ENCODE measurements at regions not wholly inside any gene's neighbourhood (a gene's known extent, or its start where the extent isn't known, plus 50 kb on each side); places are given as distances from the start of the nearest gene placed in this dataset.

GRCh38 chr4:8788174-8788573 lies 83.5 kb downstream of the HMX1 start:
- H3K36me3 Mint-ChIP-seq = no peaks in the 10 kb centered on the region
- H3K27ac Mint-ChIP-seq = no peak overlapping the region
- Histone ChIP-seq H3K4me3 (ENCODE audit: control insufficient read depth in 1 of 2, extremely low read depth in 1 of 2, low read length in 1 of 2) (no peak overlapping the region), H3K4me1 (ENCODE audit: control insufficient read depth in 1 of 2, extremely low read depth in 1 of 2, insufficient read depth in 2 of 2, low read length in 2 of 2) (no peaks in the 10 kb centered on the region), H3K27me3 (replicated peaks in 1 of 2; ENCODE audit: control insufficient read depth in 2 of 2, extremely low read depth in 1 of 2, insufficient read depth in 2 of 2, low read length in 1 of 2) (peaks cover 0 to 12% of the 10 kb centered on the region in 2 experiments), H3K27ac (ENCODE audit: low read length) (no peak overlapping the region), H3K9me3 (no peaks in the 10 kb centered on the region), H3K36me3 (ENCODE audit: control insufficient read depth in 2 of 2, extremely low read depth in 1 of 2, insufficient read depth in 1 of 2, low read length in 1 of 2) (no peaks in the 10 kb centered on the region)
- WGBS (ENCODE audit: insufficient coverage) = 88% methylated on average over 4 of the region's 9 CpGs
- CTCF ChIA-PET = no interaction called here
- DNase-seq (no peak), ATAC-seq (replicated peaks in 1 of 4) (no peak)
- H3K9me3 Mint-ChIP-seq = no peaks in the 10 kb centered on the region
- no peaks in the 10 kb centered on the region for H3K4me1 Mint-ChIP-seq
- H3K4me3 Mint-ChIP-seq = no peak overlapping the region
- POLR2A ChIA-PET = no interaction called here
- H3K27me3 Mint-ChIP-seq = no peaks in the 10 kb centered on the region

GRCh38 chr4:8786166-8786565 lies 85.5 kb downstream of the HMX1 start:
- Histone ChIP-seq H3K4me1 (ENCODE audit: control insufficient read depth in 1 of 2, extremely low read depth in 1 of 2, insufficient read depth in 2 of 2, low read length in 2 of 2) (no peaks in the 10 kb centered on the region), H3K9me3 (no peaks in the 10 kb centered on the region), H3K4me3 (ENCODE audit: control insufficient read depth in 1 of 2, extremely low read depth in 1 of 2, low read length in 1 of 2) (no peak overlapping the region), H3K27ac (ENCODE audit: low read length) (no peak overlapping the region), H3K36me3 (ENCODE audit: control insufficient read depth in 2 of 2, extremely low read depth in 1 of 2, insufficient read depth in 1 of 2, low read length in 1 of 2) (no peaks in the 10 kb centered on the region), H3K27me3 (replicated peaks in 1 of 2; ENCODE audit: control insufficient read depth in 2 of 2, extremely low read depth in 1 of 2, insufficient read depth in 2 of 2, low read length in 1 of 2) (peaks cover 0 to 16% of the 10 kb centered on the region in 2 experiments)
- ATAC-seq (replicated peaks in 1 of 4) (no peak), DNase-seq (no peak)
- H3K9me3 Mint-ChIP-seq = no peaks in the 10 kb centered on the region
- H3K27ac Mint-ChIP-seq = no peak overlapping the region
- ChIA-PET POLR2A (no interaction called here), CTCF (no interaction called here)
- no peak overlapping the region for H3K4me3 Mint-ChIP-seq
- 88% methylated on average over 15 of the region's 16 CpGs for WGBS (ENCODE audit: insufficient coverage)
- no peaks in the 10 kb centered on the region for H3K36me3 Mint-ChIP-seq
- no peaks in the 10 kb centered on the region for H3K4me1 Mint-ChIP-seq
- no peaks in the 10 kb centered on the region for H3K27me3 Mint-ChIP-seq

GRCh38 chr4:8785656-8786142 lies 85.9 kb downstream of the HMX1 start:
- CTCF ChIA-PET = no interaction called here
- no peaks in the 10 kb centered on the region for H3K9me3 Mint-ChIP-seq
- Histone ChIP-seq H3K36me3 (ENCODE audit: control insufficient read depth in 2 of 2, extremely low read depth in 1 of 2, insufficient read depth in 1 of 2, low read length in 1 of 2) (no peaks in the 10 kb centered on the region), H3K27ac (ENCODE audit: low read length) (no peak overlapping the region), H3K9me3 (no peaks in the 10 kb centered on the region), H3K4me1 (ENCODE audit: control insufficient read depth in 1 of 2, extremely low read depth in 1 of 2, insufficient read depth in 2 of 2, low read length in 2 of 2) (no peaks in the 10 kb centered on the region), H3K27me3 (replicated peaks in 1 of 2; ENCODE audit: control insufficient read depth in 2 of 2, extremely low read depth in 1 of 2, insufficient read depth in 2 of 2, low read length in 1 of 2) (peaks cover 0 to 18% of the 10 kb centered on the region in 2 experiments), H3K4me3 (ENCODE audit: control insufficient read depth in 1 of 2, extremely low read depth in 1 of 2, low read length in 1 of 2) (no peak overlapping the region)
- H3K4me3 Mint-ChIP-seq = no peak overlapping the region
- POLR2A ChIA-PET = no interaction called here
- DNase-seq = no peak
- no peak for ATAC-seq (replicated peaks in 1 of 4)
- H3K27me3 Mint-ChIP-seq = no peaks in the 10 kb centered on the region
- no peaks in the 10 kb centered on the region for H3K4me1 Mint-ChIP-seq
- WGBS (ENCODE audit: insufficient coverage) = 79% methylated on average over 11 of the region's 15 CpGs
- H3K36me3 Mint-ChIP-seq = no peaks in the 10 kb centered on the region
- no peak overlapping the region for H3K27ac Mint-ChIP-seq

GRCh38 chr4:8783736-8784135 lies 87.9 kb downstream of the HMX1 start:
- no peaks in the 10 kb centered on the region for H3K9me3 Mint-ChIP-seq
- no peak overlapping the region for H3K27ac ChIP-seq (ENCODE audit: low read length)
- no peaks in the 10 kb centered on the region for H3K36me3 Mint-ChIP-seq
- DNase-seq (no peak), ATAC-seq (replicated peaks in 1 of 4) (no peak)
- no peak overlapping the region for H3K4me3 Mint-ChIP-seq
- H3K4me3 ChIP-seq (ENCODE audit: control insufficient read depth in 1 of 2, extremely low read depth in 1 of 2, low read length in 1 of 2) = no peak overlapping the region
- no peaks in the 10 kb centered on the region for H3K36me3 ChIP-seq (ENCODE audit: control insufficient read depth in 2 of 2, extremely low read depth in 1 of 2, insufficient read depth in 1 of 2, low read length in 1 of 2)
- H3K9me3 ChIP-seq = no peaks in the 10 kb centered on the region
- 89% methylated on average over 12 of the region's 14 CpGs for WGBS (ENCODE audit: insufficient coverage)
- H3K27me3 Mint-ChIP-seq = no peaks in the 10 kb centered on the region
- H3K27me3 ChIP-seq (replicated peaks in 1 of 2; ENCODE audit: control insufficient read depth in 2 of 2, extremely low read depth in 1 of 2, insufficient read depth in 2 of 2, low read length in 1 of 2) = peaks cover 0 to 19% of the 10 kb centered on the region in 2 experiments
- H3K4me1 Mint-ChIP-seq = no peaks in the 10 kb centered on the region
- H3K4me1 ChIP-seq (ENCODE audit: control insufficient read depth in 1 of 2, extremely low read depth in 1 of 2, insufficient read depth in 2 of 2, low read length in 2 of 2) = no peaks in the 10 kb centered on the region
- ChIA-PET POLR2A (no interaction called here), CTCF (no interaction called here)
- H3K27ac Mint-ChIP-seq = no peak overlapping the region

- POLR2A ChIA-PET = no interaction called here
These were observed 89.5 kb downstream of the HMX1 start for GRCh38 chr4:8782135-8782534.

GRCh38 chr4:8781641-8782040 lies 90.0 kb downstream of the HMX1 start:
- Mint-ChIP-seq H3K4me3 (no peak overlapping the region), H3K27ac (no peak overlapping the region), H3K9me3 (no peaks in the 10 kb centered on the region), H3K27me3 (no peaks in the 10 kb centered on the region), H3K4me1 (no peaks in the 10 kb centered on the region), H3K36me3 (no peaks in the 10 kb centered on the region)
- CTCF ChIA-PET = no interaction called here
- Histone ChIP-seq H3K4me1 (ENCODE audit: control insufficient read depth in 1 of 2, extremely low read depth in 1 of 2, insufficient read depth in 2 of 2, low read length in 2 of 2) (no peaks in the 10 kb centered on the region), H3K27ac (ENCODE audit: low read length) (no peak overlapping the region), H3K27me3 (replicated peaks in 1 of 2; ENCODE audit: control insufficient read depth in 2 of 2, extremely low read depth in 1 of 2, insufficient read depth in 2 of 2, low read length in 1 of 2) (peaks cover 0 to 11% of the 10 kb centered on the region in 2 experiments), H3K4me3 (ENCODE audit: control insufficient read depth in 1 of 2, extremely low read depth in 1 of 2, low read length in 1 of 2) (no peak overlapping the region), H3K36me3 (ENCODE audit: control insufficient read depth in 2 of 2, extremely low read depth in 1 of 2, insufficient read depth in 1 of 2, low read length in 1 of 2) (no peaks in the 10 kb centered on the region), H3K9me3 (no peaks in the 10 kb centered on the region)
- no peak for ATAC-seq (replicated peaks in 1 of 4)
- DNase-seq = no peak
- WGBS (ENCODE audit: insufficient coverage) = 87% methylated on average over 8 of the region's 8 CpGs
- POLR2A ChIA-PET = no interaction called here

More at GRCh38 chr4:8782135-8782534, 89.5 kb downstream of the HMX1 start:
- Histone ChIP-seq H3K4me3 (ENCODE audit: control insufficient read depth in 1 of 2, extremely low read depth in 1 of 2, low read length in 1 of 2) (no peak overlapping the region), H3K9me3 (no peaks in the 10 kb centered on the region), H3K4me1 (ENCODE audit: control insufficient read depth in 1 of 2, extremely low read depth in 1 of 2, insufficient read depth in 2 of 2, low read length in 2 of 2) (no peaks in the 10 kb centered on the region), H3K27ac (ENCODE audit: low read length) (no peak overlapping the region), H3K36me3 (ENCODE audit: control insufficient read depth in 2 of 2, extremely low read depth in 1 of 2, insufficient read depth in 1 of 2, low read length in 1 of 2) (no peaks in the 10 kb centered on the region), H3K27me3 (replicated peaks in 1 of 2; ENCODE audit: control insufficient read depth in 2 of 2, extremely low read depth in 1 of 2, insufficient read depth in 2 of 2, low read length in 1 of 2) (peaks cover 0 to 13% of the 10 kb centered on the region in 2 experiments)
- Mint-ChIP-seq H3K4me3 (no peak overlapping the region), H3K27ac (no peak overlapping the region), H3K27me3 (no peaks in the 10 kb centered on the region), H3K9me3 (no peaks in the 10 kb centered on the region), H3K36me3 (no peaks in the 10 kb centered on the region), H3K4me1 (no peaks in the 10 kb centered on the region)
- DNase-seq (no peak), ATAC-seq (replicated peaks in 1 of 4) (no peak)
- CTCF ChIA-PET = no interaction called here
- 74% methylated on average over 12 of the region's 12 CpGs for WGBS (ENCODE audit: insufficient coverage)
